NCI-H2227 (cell line): ENCODE measurements at regions not wholly inside any gene's neighbourhood (a gene's known extent, or its start where the extent isn't known, plus 50 kb on each side); places are given as distances from the start of the nearest gene placed in this dataset.

Experiments used
- DNase-seq: peaks from one replicate; lab custom pipeline; 2025; ENCODE audit not compliant: unreplicated experiment; lab: John Stamatoyannopoulos, UW

DNA sequence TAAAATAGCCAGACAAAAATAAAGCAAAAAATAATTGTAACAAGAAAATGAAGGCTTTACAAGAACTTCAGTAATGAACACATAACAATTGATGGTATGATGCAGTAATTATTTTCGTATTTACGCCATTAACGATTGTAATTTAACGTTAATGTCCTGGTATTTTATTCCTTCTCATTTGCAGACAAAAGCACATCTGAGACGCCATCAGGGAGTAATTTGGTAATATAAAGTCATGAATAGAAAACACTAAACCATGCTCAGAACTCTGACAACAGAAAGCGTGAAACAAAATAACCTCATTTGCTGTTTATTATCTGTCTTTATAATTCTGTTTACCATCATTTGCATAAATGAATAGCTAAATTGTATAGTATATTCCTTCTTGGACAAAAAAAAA, 336.6 kb upstream of the THRB start:
- DNase-seq, result no peak

- no peak for DNase-seq
Measured at GRCh38 chr3:24832891-24833290, 338.2 kb upstream of the THRB start.

DNA sequence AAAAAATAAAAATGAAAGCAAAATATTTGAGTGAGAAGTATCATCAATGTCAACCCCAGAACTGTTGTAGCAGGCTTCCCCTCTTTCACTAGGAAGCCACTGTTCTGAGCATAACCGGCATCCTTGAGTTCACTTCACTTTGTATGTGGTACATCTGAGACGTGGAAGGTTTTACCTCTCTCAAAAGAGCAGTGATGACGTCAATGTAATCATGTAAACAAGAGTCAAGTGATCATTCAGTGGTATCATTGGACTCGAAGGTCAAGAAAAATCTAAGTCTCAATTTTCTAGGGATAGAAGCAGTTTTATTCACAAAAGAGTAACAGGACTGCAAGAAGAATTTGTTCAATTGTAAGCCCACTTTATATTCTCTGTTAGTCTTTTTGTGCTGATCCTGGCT, 339.8 kb upstream of the THRB start:
- no peak for DNase-seq

DNA sequence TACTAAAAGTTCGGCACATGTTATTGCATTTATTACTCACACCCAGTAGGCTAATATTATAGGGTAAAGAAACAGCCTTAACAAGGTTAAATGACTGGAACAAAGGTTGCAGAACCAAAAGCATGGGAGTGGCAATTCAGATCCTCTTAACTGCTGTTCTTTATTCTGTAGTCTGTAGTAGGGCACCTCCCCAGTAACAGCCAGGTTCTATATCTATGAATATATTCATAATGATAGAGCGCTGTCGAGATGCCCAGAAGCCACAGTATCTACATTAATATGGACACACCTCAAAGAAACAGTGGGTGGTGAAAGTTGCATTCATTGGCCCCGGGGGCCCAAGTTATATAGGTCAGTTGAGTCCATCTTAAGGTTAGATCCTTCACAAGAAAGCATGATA, 340.9 kb upstream of the THRB start:
- no peak for DNase-seq

GRCh38 chr3:24837601-24838000, 343.0 kb upstream of the THRB start:
- DNase-seq, result no peak

- no peak for DNase-seq
Measured at GRCh38 chr3:24838533-24838932, 343.9 kb upstream of the THRB start.

- DNase-seq, result no peak
Measured at GRCh38 chr3:24843955-24844354, 349.3 kb upstream of the THRB start.

- DNase-seq, result no peak
Measured at GRCh38 chr3:24845524-24846155, 351.0 kb upstream of the THRB start.

DNA sequence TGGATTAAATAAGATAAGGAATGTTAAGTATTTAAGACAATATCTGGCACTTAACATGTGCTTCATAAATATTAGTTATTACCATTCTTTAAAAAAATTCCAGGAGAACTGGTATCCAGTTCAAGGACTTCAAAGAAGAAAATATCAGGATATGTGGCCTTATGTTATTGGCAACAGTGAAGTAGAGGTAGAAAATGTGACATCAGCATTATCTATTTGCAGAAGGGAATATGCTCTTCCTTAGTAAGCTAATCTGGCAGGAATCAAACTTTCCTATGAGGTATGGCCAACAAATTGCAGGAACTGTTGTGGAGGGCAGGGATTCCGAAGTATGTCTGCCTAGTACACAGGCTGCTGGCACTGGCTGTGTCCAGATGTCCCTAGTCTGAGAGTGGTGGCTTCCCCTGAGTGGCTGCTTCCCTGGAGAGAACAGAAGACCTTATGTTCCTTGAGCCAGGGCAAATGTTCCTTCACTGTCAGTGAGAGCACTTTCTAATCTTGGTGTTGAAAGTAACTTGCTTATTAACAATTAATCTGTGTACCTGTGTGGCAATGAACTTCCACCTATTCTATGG, 351.7 kb upstream of the THRB start:
- no peak for DNase-seq

DNA sequence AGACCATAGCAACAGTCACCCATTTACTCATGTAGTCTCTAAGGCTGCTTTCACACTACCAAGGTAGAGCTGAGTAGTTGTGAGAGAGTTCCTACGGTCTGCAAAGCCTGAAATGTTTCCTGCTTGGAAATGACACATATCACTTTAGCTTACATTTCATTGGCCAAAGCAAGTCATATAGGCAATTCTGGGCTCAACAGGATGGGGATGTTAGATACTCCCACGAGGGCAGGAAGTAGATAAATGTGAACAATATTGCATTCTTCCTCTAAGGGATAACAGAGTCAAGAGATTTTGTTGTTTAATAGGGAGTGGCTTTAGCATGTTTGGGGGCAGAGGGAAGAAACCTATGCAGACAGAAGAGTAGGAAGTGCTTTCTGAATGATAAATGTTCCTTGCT, 355.6 kb upstream of the THRB start:
- no peak for DNase-seq

DNA sequence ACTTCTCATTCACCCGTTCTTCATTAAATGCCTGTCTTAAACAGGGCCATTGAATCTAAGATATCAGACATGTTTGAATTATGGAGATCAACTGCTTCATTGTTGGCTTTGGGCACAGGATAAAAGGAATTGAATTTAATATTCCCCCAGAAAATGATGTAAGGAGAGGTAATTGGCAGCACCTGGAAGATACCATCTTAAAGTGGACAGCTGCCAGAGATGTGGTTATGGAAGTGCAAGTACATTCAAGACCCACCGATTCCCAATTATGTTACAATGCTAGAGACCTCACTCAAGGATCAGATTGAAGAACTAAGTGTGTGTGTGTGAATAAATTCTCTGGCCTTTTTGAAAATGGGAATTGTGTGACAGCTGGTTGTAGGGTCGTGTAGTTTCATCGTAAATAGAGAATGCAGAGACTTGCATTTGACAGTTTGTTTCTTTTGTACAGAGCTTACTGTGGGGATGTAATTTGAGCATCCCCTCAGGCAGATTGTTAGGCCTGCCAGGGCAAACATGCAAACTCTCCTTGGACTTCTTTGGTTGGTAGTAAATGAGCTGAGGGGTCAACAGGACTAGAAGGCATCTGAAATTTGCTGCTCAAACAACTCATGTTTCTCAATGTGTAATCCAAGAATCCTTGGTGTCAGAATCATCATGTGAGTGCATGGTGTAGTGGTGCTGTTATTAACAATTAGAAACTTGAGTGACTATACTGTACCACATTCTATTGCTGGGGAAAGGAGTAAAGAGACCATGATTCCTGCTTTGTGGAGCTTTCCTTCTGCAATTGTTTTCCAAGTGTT, 359.2 kb upstream of the THRB start:
- DNase-seq, result no peak

GRCh38 chr3:24854748-24855147, 360.1 kb upstream of the THRB start:
- DNase-seq, result no peak

GRCh38 chr3:24857945-24858344, 363.3 kb upstream of the THRB start:
- DNase-seq, result no peak

- DNase-seq, result no peak
Measured at GRCh38 chr3:24863215-24863614, 368.6 kb upstream of the THRB start.

DNA sequence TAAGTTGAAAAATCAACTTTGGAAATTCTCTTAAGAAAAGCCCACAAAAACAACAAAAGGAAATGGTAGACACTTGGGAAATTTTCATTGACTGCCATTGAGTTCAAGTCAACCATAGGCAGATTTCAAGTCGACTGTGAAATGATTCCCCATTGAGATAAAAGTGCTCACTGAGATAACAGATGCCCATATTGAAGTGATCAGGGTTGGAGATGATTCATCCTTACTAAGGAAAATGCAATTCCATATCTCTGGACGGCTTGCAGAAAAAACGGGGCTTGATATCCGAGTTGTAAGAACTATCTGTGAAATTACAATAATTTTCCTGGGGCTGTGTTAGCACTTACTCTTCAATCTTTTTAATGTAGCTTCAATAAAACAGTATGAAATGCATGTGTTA, 373.1 kb upstream of the THRB start:
- DNase-seq, result no peak

GRCh38 chr3:24881239-24881638, 386.6 kb upstream of the THRB start:
- DNase-seq, result no peak

DNA sequence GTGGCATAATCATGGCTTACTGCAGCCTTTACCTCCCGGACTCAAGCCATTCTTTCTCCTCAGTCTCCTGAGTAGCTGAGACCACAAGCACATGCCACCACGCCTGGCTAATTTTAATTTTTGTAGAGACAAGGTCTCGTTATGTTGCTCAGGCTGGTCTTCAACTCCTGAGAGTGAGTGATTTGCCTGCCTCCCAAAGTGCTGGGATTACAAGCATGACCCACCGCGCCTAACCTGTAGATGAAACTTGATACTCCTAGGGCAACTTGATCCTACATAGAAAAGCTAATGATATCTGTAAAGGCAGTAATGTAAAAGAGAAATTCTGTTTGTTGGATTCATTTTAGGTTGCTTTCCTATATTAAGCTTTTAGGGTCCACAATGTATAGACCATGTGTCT, 391.9 kb upstream of the THRB start:
- DNase-seq, result no peak

DNA sequence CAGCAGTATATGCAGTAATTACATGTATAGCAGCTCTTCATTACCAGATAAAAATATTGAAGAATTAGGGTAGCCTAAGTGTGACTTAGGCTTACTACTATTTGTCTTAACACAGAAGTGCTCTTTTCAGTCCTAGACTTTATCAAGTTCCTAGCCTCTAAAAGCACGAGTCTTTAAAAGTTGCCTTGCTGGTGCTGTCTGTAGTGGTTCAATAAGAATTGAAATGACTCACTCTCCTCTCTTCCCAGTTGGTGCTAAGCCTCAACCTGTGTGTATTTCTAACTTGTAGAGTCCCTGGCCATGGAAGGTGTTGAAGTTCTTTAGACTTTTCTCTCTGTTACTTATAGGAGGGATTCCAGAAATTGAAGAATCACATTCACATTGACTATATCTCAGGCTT, 395.4 kb upstream of the THRB start:
- no peak for DNase-seq

- no peak for DNase-seq
Measured at GRCh38 chr3:24899373-24899772, 404.7 kb upstream of the THRB start.

DNA sequence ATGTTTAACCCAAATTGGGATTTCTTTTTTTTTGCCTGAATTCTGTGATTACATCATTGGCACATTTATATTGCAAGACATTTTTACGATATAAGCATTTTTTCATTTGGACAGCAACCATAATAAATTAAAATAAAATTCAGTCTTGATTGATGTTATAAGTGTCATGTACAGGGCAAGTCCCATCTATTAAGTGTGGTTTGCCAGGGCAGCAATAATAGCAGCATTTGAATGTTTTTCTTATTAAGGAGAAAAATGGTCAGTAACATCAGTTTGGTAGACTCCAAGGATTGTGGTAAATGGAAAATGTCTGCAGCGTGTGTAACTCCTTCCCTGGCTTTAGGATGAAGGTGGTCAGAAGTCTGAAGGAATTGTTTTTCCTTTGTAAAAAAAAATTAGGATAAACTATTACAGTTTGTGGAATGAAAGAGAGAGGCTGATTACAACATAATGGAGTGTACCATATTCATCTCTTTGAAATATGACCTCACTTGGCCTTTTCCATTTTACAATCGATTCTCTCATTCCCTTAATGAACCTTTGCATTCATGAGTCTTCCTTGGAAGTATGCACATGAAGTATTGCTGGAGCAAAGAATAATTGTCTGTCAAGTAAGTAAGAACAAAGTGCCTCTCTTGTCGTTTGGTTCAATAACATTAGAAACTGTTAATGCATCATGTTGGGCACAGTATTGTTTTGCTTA, 405.4 kb upstream of the THRB start:
- DNase-seq, result no peak

DNA sequence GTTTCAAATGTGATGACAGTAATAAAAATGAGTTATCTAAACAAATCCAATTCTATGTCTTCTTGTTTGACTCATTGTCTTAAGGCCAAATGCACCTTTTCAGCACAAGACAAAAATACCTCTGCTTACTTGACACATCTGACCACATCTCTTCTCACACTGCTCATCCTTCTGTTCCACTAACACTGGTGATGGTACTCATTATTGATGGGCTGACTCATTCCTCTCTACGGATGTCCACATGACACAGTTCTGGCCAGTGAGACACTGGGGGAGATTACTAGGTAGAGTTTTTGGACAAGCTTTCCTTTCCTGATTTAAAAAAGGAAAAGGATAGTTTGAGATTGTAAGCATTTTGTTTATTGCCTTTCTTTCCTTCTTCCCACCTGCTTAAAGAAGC, 410.6 kb upstream of the THRB start:
- DNase-seq, result no peak

GRCh38 chr3:24907106-24907505, 412.5 kb upstream of the THRB start:
- DNase-seq, result no peak
